Vagina (tissue), 2 donors: ENCODE measurements at regions not wholly inside any gene's neighbourhood (a gene's known extent, or its start where the extent isn't known, plus 50 kb on each side); places are given as distances from the start of the nearest gene placed in this dataset.

ENCODE experiments used
- POLR2A ChIP-seq, 2 donors: fragments of 450-650 bp; IDR thresholded peaks; one replicate each; pipeline ENCODE4 v1.6.1; 2017; ENCODE audit warnings: antibody characterized with exemption in 2 of 2, mild to moderate bottlenecking in 2 of 2, moderate library complexity in 2 of 2
- TF ChIP-seq, protein P1 (sequence below), 3 experiments: fragments of 450-650 bp in 2 of 3; fragments of 200-600 bp in 1 of 3; sonication (generic) in 1 of 3; IDR thresholded peaks; one replicate each; pipeline ENCODE4 v1.5.1; 2017 to 2019; ENCODE audit warnings: antibody characterized with exemption in 3 of 3, mild to moderate bottlenecking in 2 of 3, moderate library complexity in 2 of 3

DNA sequence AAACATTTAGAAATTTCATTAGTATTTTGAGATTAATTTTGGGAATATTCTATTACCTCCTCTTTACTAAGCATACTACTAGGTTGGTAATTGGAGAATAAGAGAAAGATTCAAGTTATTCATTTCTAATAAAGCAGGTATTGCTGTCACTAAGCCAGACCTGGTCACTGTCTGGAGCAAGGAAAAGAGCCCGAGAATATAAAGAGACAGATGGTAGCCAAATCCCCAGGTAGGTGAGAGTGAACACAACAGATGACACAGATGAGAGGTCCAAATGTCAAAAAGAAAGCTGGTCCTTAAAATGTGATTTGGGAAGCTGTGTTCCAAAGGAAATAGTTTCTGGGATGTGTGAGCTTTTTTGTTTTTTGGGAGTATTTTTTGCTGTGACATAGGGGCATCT, 128.6 kb downstream of the ZNF100 start:
- TF ChIP-seq POLR2A (IDR thresholded peaks at IDR 0.05), result no peak
- TF ChIP-seq, protein P1, sequence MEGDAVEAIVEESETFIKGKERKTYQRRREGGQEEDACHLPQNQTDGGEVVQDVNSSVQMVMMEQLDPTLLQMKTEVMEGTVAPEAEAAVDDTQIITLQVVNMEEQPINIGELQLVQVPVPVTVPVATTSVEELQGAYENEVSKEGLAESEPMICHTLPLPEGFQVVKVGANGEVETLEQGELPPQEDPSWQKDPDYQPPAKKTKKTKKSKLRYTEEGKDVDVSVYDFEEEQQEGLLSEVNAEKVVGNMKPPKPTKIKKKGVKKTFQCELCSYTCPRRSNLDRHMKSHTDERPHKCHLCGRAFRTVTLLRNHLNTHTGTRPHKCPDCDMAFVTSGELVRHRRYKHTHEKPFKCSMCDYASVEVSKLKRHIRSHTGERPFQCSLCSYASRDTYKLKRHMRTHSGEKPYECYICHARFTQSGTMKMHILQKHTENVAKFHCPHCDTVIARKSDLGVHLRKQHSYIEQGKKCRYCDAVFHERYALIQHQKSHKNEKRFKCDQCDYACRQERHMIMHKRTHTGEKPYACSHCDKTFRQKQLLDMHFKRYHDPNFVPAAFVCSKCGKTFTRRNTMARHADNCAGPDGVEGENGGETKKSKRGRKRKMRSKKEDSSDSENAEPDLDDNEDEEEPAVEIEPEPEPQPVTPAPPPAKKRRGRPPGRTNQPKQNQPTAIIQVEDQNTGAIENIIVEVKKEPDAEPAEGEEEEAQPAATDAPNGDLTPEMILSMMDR (IDR thresholded peaks at IDR 0.05), result no peak
